ENCODE measurements at regions not wholly inside any gene's neighbourhood (a gene's known extent, or its start where the extent isn't known, plus 50 kb on each side); places are given as distances from the start of the nearest gene placed in this dataset.

DNA sequence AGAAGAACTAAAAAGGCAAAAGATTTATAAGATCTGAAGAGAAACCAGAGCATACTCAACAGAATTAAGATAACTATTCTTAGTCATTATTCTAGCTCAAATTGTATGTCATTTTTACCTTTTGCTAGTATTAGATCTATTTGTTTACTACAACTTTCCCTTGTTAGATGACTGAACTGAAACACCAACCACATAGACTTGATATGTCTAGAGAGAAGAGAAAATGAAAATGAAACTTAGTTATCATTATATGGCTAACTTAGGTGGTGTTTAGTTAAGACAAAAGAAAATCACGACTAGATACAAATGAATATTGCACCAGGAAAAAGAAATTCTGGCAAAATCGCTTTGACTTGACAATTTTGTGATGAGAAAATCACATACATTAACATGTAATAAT lies 690.8 kb downstream of the PCDH18 start:
- TF ChIP-seq, protein P1, sequence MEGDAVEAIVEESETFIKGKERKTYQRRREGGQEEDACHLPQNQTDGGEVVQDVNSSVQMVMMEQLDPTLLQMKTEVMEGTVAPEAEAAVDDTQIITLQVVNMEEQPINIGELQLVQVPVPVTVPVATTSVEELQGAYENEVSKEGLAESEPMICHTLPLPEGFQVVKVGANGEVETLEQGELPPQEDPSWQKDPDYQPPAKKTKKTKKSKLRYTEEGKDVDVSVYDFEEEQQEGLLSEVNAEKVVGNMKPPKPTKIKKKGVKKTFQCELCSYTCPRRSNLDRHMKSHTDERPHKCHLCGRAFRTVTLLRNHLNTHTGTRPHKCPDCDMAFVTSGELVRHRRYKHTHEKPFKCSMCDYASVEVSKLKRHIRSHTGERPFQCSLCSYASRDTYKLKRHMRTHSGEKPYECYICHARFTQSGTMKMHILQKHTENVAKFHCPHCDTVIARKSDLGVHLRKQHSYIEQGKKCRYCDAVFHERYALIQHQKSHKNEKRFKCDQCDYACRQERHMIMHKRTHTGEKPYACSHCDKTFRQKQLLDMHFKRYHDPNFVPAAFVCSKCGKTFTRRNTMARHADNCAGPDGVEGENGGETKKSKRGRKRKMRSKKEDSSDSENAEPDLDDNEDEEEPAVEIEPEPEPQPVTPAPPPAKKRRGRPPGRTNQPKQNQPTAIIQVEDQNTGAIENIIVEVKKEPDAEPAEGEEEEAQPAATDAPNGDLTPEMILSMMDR (IDR thresholded peaks at IDR 0.05; ENCODE audit: partially characterized antibody, unreplicated experiment): no peak
- Mint-ChIP-seq H3K9me3 (ENCODE audit: unreplicated experiment) (no peaks in the 10 kb centered on the region), H3K27me3 (ENCODE audit: unreplicated experiment) (peaks cover 1% of the 10 kb centered on the region), H3K4me1 (ENCODE audit: low read depth, unreplicated experiment) (no peaks in the 10 kb centered on the region), H3K4me3 (ENCODE audit: unreplicated experiment) (no peak overlapping the region), H3K36me3 (ENCODE audit: unreplicated experiment) (no peaks in the 10 kb centered on the region), H3K27ac (ENCODE audit: unreplicated experiment) (no peak overlapping the region)
- no peak for DNase-seq

DNA sequence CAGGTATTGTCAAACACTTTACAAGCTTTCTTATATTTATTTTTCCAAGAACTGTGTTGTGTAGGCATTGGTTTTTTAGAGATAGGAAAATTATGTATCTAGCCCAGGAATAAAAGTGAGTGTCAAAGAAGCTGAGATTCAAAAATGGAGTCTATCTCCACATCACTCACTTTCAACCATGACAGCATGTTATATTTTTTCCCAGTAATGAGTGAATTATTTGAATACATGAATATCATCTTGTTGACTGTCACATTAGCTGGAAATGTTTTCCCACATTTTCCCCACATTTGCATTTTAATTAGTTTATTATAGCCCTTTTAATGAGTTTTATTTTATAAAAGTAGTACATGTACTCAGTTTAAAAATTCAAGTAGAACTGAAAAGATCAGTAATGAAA lies 693.7 kb downstream of the PCDH18 start:
- H3K27ac Mint-ChIP-seq (ENCODE audit: unreplicated experiment): no peak overlapping the region
- H3K27me3 Mint-ChIP-seq (ENCODE audit: unreplicated experiment): peaks cover 1% of the 10 kb centered on the region
- no peaks in the 10 kb centered on the region for H3K36me3 Mint-ChIP-seq (ENCODE audit: unreplicated experiment)
- DNase-seq: no peak
- no peaks in the 10 kb centered on the region for H3K9me3 Mint-ChIP-seq (ENCODE audit: unreplicated experiment)
- H3K4me3 Mint-ChIP-seq (ENCODE audit: unreplicated experiment): no peak overlapping the region
- TF ChIP-seq, protein P1 (IDR thresholded peaks at IDR 0.05; ENCODE audit: partially characterized antibody, unreplicated experiment): no peak
- no peaks in the 10 kb centered on the region for H3K4me1 Mint-ChIP-seq (ENCODE audit: low read depth, unreplicated experiment)

GRCh38 chr4:136831553-136831952 lies 700.7 kb downstream of the PCDH18 start:
- no peak for DNase-seq
- TF ChIP-seq, protein P1 (IDR thresholded peaks at IDR 0.05; ENCODE audit: partially characterized antibody, unreplicated experiment): no peak
- Mint-ChIP-seq H3K27me3 (ENCODE audit: unreplicated experiment) (no peaks in the 10 kb centered on the region), H3K9me3 (ENCODE audit: unreplicated experiment) (no peaks in the 10 kb centered on the region), H3K4me3 (ENCODE audit: unreplicated experiment) (no peak overlapping the region), H3K4me1 (ENCODE audit: low read depth, unreplicated experiment) (peaks cover 6% of the 10 kb centered on the region), H3K36me3 (ENCODE audit: unreplicated experiment) (no peaks in the 10 kb centered on the region), H3K27ac (ENCODE audit: unreplicated experiment) (no peak overlapping the region)

- no peak for DNase-seq
- H3K4me1 Mint-ChIP-seq (ENCODE audit: low read depth, unreplicated experiment): peaks cover 6% of the 10 kb centered on the region
- H3K4me3 Mint-ChIP-seq (ENCODE audit: unreplicated experiment): no peak overlapping the region
- no peaks in the 10 kb centered on the region for H3K36me3 Mint-ChIP-seq (ENCODE audit: unreplicated experiment)
- no peak overlapping the region for H3K27ac Mint-ChIP-seq (ENCODE audit: unreplicated experiment)
- TF ChIP-seq, protein P1 (IDR thresholded peaks at IDR 0.05; ENCODE audit: partially characterized antibody, unreplicated experiment): no peak
- H3K27me3 Mint-ChIP-seq (ENCODE audit: unreplicated experiment): no peaks in the 10 kb centered on the region
- no peaks in the 10 kb centered on the region for H3K9me3 Mint-ChIP-seq (ENCODE audit: unreplicated experiment)
These were observed 703.0 kb downstream of the PCDH18 start for GRCh38 chr4:136829280-136829679.

DNA sequence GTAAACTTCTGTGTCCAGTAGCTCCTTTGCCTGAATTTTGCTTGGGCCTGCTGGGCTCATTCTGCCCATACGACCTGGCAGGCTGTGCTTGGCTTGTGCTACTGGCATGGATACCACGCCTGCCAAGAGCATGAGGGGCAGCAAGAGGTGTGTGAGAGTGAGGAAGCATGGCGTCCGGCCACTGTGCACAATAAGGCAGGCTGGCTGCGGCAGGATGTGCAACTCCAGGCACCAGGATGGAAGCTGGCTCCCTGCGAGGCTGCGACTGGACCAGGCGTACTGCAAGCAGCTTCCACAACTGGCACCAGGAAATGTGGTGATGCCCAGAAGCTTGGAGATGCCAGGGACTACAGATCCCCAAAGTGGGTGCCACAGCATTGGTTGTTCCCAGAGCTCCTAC lies 709.3 kb downstream of the PCDH18 start:
- Mint-ChIP-seq H3K27me3 (ENCODE audit: unreplicated experiment) (no peaks in the 10 kb centered on the region), H3K9me3 (ENCODE audit: unreplicated experiment) (no peaks in the 10 kb centered on the region), H3K4me1 (ENCODE audit: low read depth, unreplicated experiment) (no peaks in the 10 kb centered on the region), H3K27ac (ENCODE audit: unreplicated experiment) (no peak overlapping the region), H3K36me3 (ENCODE audit: unreplicated experiment) (no peaks in the 10 kb centered on the region), H3K4me3 (ENCODE audit: unreplicated experiment) (no peak overlapping the region)
- TF ChIP-seq, protein P1 (IDR thresholded peaks at IDR 0.05; ENCODE audit: partially characterized antibody, unreplicated experiment): no peak
- DNase-seq: no peak

Data from glutamatergic neuron (in vitro differentiated cells).